SU-DHL-6 (cell line): ENCODE measurements at regions not wholly inside any gene's neighbourhood (a gene's known extent, or its start where the extent isn't known, plus 50 kb on each side); places are given as distances from the start of the nearest gene placed in this dataset.

Experiments
- H2AFZ ChIP-seq: fragments of 200-600 bp; sonication (generic); 2 replicates; pipeline ENCODE4 v1.6.1; 2014; ENCODE audit warnings: low read depth, mild to moderate bottlenecking, moderate library complexity, mixed read lengths, antibody characterized with exemption, low read length; ENCODE audit not compliant: severe bottlenecking
- H3F3A ChIP-seq: fragments of 200-600 bp; shearing (Covaris generic); 2 replicates; pipeline ENCODE4 v1.6.0; 2016; ENCODE audit warnings: antibody characterized with exemption, mild to moderate bottlenecking; ENCODE audit not compliant: insufficient read depth
- H3K27ac ChIP-seq: fragments of 200-600 bp; sonication (generic); 2 replicates; pipeline ENCODE4 v1.5.1; 2016; ENCODE audit warnings: low read depth, mild to moderate bottlenecking, low read length, moderate library complexity, mixed read lengths
- H3K27me3 ChIP-seq: fragments of 200-600 bp; sonication (generic), shearing (Covaris generic); 2 replicates; pipeline ENCODE4 v1.6.0; 2014; ENCODE audit warnings: mild to moderate bottlenecking, low read length
- H3K36me3 ChIP-seq: fragments of 200-600 bp; sonication (generic); 2 replicates; pipeline ENCODE4 v1.6.1; 2014; ENCODE audit warnings: mild to moderate bottlenecking, low read length, mixed read lengths
- H3K4me2 ChIP-seq: fragments of 300-600, 200-600 bp; shearing (Covaris generic), sonication (generic); 2 replicates; pipeline ENCODE4 v1.6.0; 2014; ENCODE audit warnings: low read length, low read depth, mild to moderate bottlenecking; ENCODE audit not compliant: poor library complexity, severe bottlenecking
- H3K4me3 ChIP-seq: fragments of 200-600 bp; sonication (generic); 2 replicates; pipeline ENCODE4 v1.5.1; 2014; ENCODE audit warnings: antibody characterized with exemption, low read length, mild to moderate bottlenecking, mixed read lengths; ENCODE audit not compliant: insufficient read depth, poor library complexity, severe bottlenecking
- H3K79me2 ChIP-seq: fragments of 200-600 bp; sonication (generic); 2 replicates; pipeline ENCODE4 v1.6.1; 2014; ENCODE audit warnings: mild to moderate bottlenecking, low read length, moderate library complexity; ENCODE audit not compliant: insufficient read depth
- H3K9ac ChIP-seq: fragments of 200-600 bp; sonication (generic); 2 replicates; pipeline ENCODE4 v1.7.0; 2014; ENCODE audit warnings: mild to moderate bottlenecking, low read length
- H3K9me2 ChIP-seq: fragments of 200-600 bp; sonication (generic); replicated peaks from 2 replicates; pipeline ENCODE4 v1.6.1; 2014; ENCODE audit warnings: low read length; ENCODE audit not compliant: insufficient read depth
- H3K9me3 ChIP-seq: fragments of 200-600 bp; sonication (generic); 2 replicates; pipeline ENCODE4 v1.6.1; 2014; ENCODE audit warnings: low read length, mixed read lengths; ENCODE audit not compliant: insufficient read depth
- H4K20me1 ChIP-seq: fragments of 200-600 bp; sonication (generic); 2 replicates; pipeline ENCODE4 v1.6.1; 2014; ENCODE audit warnings: low read depth, mild to moderate bottlenecking, antibody characterized with exemption, low read length, moderate library complexity, mixed read lengths
- EZH2phosphoT487 ChIP-seq: fragments of 200-600 bp; sonication (generic), shearing (Covaris generic); conservative IDR thresholded peaks from 2 replicates; pipeline ENCODE4 v1.6.1; 2018; ENCODE audit warnings: mild to moderate bottlenecking, antibody characterized with exemption, low read length, moderate library complexity, mixed read lengths
- TF ChIP-seq, protein P1 (sequence below): fragments of 200-600 bp; sonication (generic); IDR thresholded peaks from one replicate; pipeline ENCODE4 v1.5.1; 2017; ENCODE audit warnings: antibody characterized with exemption, mild to moderate bottlenecking, low read length, moderate library complexity; ENCODE audit not compliant: insufficient read depth, poor library complexity, severe bottlenecking

DNA sequence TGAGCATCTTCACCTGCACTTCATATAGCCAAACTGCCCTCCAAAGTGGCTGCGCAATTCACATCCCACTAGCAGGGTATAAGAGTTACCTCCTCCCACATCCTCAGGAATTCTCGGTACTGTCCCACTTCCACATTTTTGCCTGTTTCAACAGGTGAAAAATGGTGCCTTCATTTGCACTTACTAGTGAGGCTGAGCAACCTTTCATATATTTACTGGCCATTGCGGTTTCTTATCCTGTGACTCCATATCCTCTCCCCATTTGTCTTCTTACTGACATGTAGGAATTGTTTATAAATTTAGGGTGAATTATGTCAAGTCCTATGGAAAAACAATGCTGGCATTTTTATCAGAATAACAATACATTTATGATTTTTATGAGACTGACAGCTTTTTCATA, 61.9 kb downstream of the NIBAN1 start:
- Histone ChIP-seq H3F3A (no peaks in the 10 kb centered on the region), H3K27me3 (no peaks in the 10 kb centered on the region), H4K20me1 (no peaks in the 10 kb centered on the region), H3K9me3 (no peaks in the 10 kb centered on the region), H3K36me3 (no peaks in the 10 kb centered on the region), H3K9me2 (no peaks in the 10 kb centered on the region), H3K9ac (no peak overlapping the region), H3K4me2 (no peak overlapping the region), H3K79me2 (no peaks in the 10 kb centered on the region), H3K4me3 (no peak overlapping the region), H3K27ac (no peak overlapping the region), H2AFZ (no peak overlapping the region)
- TF ChIP-seq, protein P1, sequence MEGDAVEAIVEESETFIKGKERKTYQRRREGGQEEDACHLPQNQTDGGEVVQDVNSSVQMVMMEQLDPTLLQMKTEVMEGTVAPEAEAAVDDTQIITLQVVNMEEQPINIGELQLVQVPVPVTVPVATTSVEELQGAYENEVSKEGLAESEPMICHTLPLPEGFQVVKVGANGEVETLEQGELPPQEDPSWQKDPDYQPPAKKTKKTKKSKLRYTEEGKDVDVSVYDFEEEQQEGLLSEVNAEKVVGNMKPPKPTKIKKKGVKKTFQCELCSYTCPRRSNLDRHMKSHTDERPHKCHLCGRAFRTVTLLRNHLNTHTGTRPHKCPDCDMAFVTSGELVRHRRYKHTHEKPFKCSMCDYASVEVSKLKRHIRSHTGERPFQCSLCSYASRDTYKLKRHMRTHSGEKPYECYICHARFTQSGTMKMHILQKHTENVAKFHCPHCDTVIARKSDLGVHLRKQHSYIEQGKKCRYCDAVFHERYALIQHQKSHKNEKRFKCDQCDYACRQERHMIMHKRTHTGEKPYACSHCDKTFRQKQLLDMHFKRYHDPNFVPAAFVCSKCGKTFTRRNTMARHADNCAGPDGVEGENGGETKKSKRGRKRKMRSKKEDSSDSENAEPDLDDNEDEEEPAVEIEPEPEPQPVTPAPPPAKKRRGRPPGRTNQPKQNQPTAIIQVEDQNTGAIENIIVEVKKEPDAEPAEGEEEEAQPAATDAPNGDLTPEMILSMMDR: no peak

DNA sequence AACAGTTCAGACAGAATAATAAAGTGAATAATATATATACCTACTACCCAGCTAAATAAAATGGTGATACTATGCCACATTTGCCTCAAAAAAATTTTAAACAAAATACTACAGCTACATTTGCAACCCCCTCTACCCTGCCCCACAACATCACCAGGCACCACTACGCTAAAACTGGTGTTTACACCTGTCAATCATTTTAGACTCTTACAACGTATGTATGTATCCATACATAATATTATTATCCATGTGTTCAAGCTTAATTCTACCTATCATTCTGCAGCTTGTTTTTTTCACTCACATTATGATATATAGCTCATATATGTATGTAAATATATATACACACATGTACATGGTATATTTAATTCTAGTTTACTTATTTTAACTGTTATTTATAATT, 62.5 kb downstream of the NIBAN1 start:
- H3K9ac ChIP-seq: no peak overlapping the region
- TF ChIP-seq, protein P1: no peak
- no peak for TF ChIP-seq EZH2phosphoT487
- H3K27ac ChIP-seq: no peak overlapping the region

DNA sequence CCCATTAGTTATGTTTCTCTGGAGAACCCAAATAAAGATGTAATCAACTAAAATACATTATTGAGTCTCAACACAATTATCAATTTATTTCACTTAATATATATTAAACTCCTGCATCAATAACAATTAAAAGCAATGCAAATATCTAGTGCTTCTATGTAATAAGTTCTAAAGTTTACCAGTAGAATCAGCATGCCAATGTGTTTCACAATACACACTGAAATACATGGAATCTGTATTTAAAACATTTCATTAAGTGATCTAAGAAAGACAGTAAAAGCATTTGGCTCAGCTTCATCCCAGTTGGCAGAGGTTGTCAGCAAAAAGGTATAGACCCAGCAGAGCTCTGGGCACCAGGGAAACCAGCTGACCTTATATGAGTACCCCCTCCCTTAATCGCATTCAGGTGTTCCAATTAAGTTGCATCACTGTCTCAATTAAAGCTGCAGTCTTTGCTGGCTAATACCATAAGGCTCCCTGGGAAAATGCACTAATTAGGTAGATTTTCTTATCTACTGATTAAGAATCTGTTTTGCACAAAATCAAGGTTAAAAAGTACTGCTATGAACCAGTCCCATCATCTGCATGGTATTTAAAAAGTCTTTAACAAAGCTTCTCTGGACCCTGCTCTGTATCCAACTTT, 63.1 kb downstream of the NIBAN1 start:
- no peaks in the 10 kb centered on the region for H3K36me3 ChIP-seq
- H3K27ac ChIP-seq: no peak overlapping the region
- no peak for TF ChIP-seq EZH2phosphoT487
- TF ChIP-seq, protein P1: no peak
- H2AFZ ChIP-seq: no peak overlapping the region
- H3F3A ChIP-seq: no peaks in the 10 kb centered on the region
- no peak overlapping the region for H3K4me3 ChIP-seq
- no peaks in the 10 kb centered on the region for H3K79me2 ChIP-seq
- no peaks in the 10 kb centered on the region for H3K9me3 ChIP-seq
- no peak overlapping the region for H3K4me2 ChIP-seq
- H3K27me3 ChIP-seq: no peaks in the 10 kb centered on the region
- no peak overlapping the region for H3K9ac ChIP-seq
- H4K20me1 ChIP-seq: no peaks in the 10 kb centered on the region
- no peaks in the 10 kb centered on the region for H3K9me2 ChIP-seq

More for the DNA sequence above, 62.5 kb downstream of the NIBAN1 start:
- no peaks in the 10 kb centered on the region for H3K36me3 ChIP-seq
- no peak overlapping the region for H3K4me3 ChIP-seq
- H3F3A ChIP-seq: no peaks in the 10 kb centered on the region
- H3K27me3 ChIP-seq: no peaks in the 10 kb centered on the region
- no peaks in the 10 kb centered on the region for H4K20me1 ChIP-seq
- no peaks in the 10 kb centered on the region for H3K9me3 ChIP-seq
- H3K79me2 ChIP-seq: no peaks in the 10 kb centered on the region
- H3K9me2 ChIP-seq: no peaks in the 10 kb centered on the region
- H2AFZ ChIP-seq: no peak overlapping the region
- H3K4me2 ChIP-seq: no peak overlapping the region

DNA sequence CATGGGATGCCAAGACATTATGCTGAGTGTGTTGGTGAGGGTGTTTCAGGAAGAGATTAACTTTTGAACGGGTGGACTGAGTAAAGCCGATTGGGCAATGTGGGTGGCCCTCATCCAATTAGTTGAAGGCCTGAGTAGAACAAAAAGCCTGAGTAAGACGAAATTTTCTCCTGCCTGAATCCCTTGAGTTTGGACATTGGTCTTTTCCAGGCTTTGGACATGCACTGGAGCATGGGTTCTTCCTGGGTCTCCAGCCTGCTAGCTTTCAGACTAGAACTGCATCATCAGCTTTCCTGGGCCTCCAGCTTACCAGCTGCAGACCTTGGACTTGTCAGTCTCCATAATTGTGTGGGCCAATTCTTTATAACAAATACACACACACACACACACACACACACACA, 63.6 kb downstream of the NIBAN1 start:
- Histone ChIP-seq H4K20me1 (no peaks in the 10 kb centered on the region), H3K27me3 (no peaks in the 10 kb centered on the region), H3K27ac (no peak overlapping the region), H3K4me3 (no peak overlapping the region), H3F3A (no peaks in the 10 kb centered on the region), H3K4me2 (no peak overlapping the region), H3K9ac (no peak overlapping the region), H3K79me2 (no peaks in the 10 kb centered on the region), H3K9me2 (no peaks in the 10 kb centered on the region), H2AFZ (no peak overlapping the region), H3K36me3 (no peaks in the 10 kb centered on the region), H3K9me3 (no peaks in the 10 kb centered on the region)
- no peak for TF ChIP-seq EZH2phosphoT487
- TF ChIP-seq, protein P1: no peak
